H1 (cell line): ENCODE measurements at regions not wholly inside any gene's neighbourhood (a gene's known extent, or its start where the extent isn't known, plus 50 kb on each side); places are given as distances from the start of the nearest gene placed in this dataset.
A peak's percentile ranks its signal among the peaks of the same experiment; 100 is the strongest.

Experiments used
- CTCF ChIA-PET: fragments of 300-600 bp; sonication (Branson Sonifier 250); formaldehyde crosslinking; loops from one replicate; lab custom pipeline; 2021; ENCODE audit not compliant: partially characterized antibody; lab: Charles Lee
- POLR2A ChIA-PET: fragments of 300-600 bp; sonication (Branson Sonifier 250); formaldehyde crosslinking; loops from one replicate; lab custom pipeline; 2021; ENCODE audit warnings: inconsistent platforms; ENCODE audit not compliant: partially characterized antibody; lab: Charles Lee
- DNase-seq, 2 experiments: peaks; one replicate each; pipeline versions ENCODE4 v3.0.0 to v3.0.0-alpha.2; 2010 to 2022; ENCODE audit warnings: low spot score in 2 of 2, low read depth in 1 of 2, mixed read lengths in 1 of 2
- FAIRE-seq: peaks from 2 replicates; lab custom pipeline; 2011; peaks lifted over from hg19 to GRCh38; lab: Jason Lieb, UNC
- H2AFZ ChIP-seq: 2 replicates; pipeline ENCODE4 v1.8.1; 2012; ENCODE audit warnings: low read length, inconsistent platforms
- H2AK5ac ChIP-seq: 2 replicates; pipeline ENCODE4 v1.6.1; 2013; ENCODE audit warnings: low read depth, low read length
- H2BK120ac ChIP-seq: replicated peaks from 2 replicates; pipeline ENCODE3; 2013; ENCODE audit warnings: low read depth, low read length, inconsistent platforms
- H2BK12ac ChIP-seq: 2 replicates; pipeline ENCODE4 v1.6.1; 2013; ENCODE audit warnings: low read depth, low read length
- H2BK15ac ChIP-seq: 2 replicates; pipeline ENCODE4 v1.6.1; 2013; ENCODE audit warnings: low read length
- H2BK20ac ChIP-seq: 2 replicates; pipeline ENCODE4 v1.6.1; 2013; ENCODE audit warnings: low read length
- H2BK5ac ChIP-seq: 2 replicates; pipeline ENCODE4 v1.6.1; 2013; ENCODE audit warnings: low read depth, low read length
- H3K14ac ChIP-seq: 2 replicates; pipeline ENCODE4 v1.6.1; 2013; ENCODE audit warnings: inconsistent platforms; ENCODE audit not compliant: insufficient read length
- H3K18ac ChIP-seq: 2 replicates; pipeline ENCODE4 v1.6.1; 2013; ENCODE audit warnings: low read length; ENCODE audit errors: extremely low read depth
- H3K23ac ChIP-seq: 2 replicates; pipeline ENCODE4 v1.6.1; 2013; ENCODE audit warnings: inconsistent platforms; ENCODE audit not compliant: insufficient read length
- H3K23me2 ChIP-seq: 2 replicates; pipeline ENCODE4 v1.6.1; 2013; ENCODE audit warnings: low read depth, low read length
- H3K27ac ChIP-seq: 2 replicates; pipeline ENCODE4 v1.6.1; 2011; ENCODE audit warnings: low read depth, low read length, inconsistent platforms
- H3K27me3 ChIP-seq, 4 experiments: replicated peaks in 1 of 4; 1 replicate in 1 of 4; 2 replicates in 3 of 4; pipeline versions ENCODE4 v1.6.1 to v1.8.1; 2011 to 2013; ENCODE audit warnings: low read length in 3 of 4, mild to moderate bottlenecking in 3 of 4, inconsistent platforms in 2 of 4, mixed read lengths in 2 of 4, moderate library complexity in 1 of 4; ENCODE audit not compliant: control insufficient read depth in 3 of 4, insufficient read depth in 3 of 4; ENCODE audit errors: extremely low read depth in 1 of 4
- H3K36me3 ChIP-seq, 4 experiments: 2 replicates each; pipeline versions ENCODE4 v1.6.1 to v1.8.1; 2011 to 2013; ENCODE audit warnings: mild to moderate bottlenecking in 4 of 4, low read length in 3 of 4, moderate library complexity in 2 of 4, control low read depth in 1 of 4, inconsistent platforms in 1 of 4; ENCODE audit not compliant: insufficient read depth in 4 of 4, control insufficient read depth in 2 of 4
- H3K4ac ChIP-seq: replicated peaks from 2 replicates; pipeline ENCODE3; 2013; ENCODE audit warnings: low read length, low read depth, mixed read lengths, inconsistent platforms; ENCODE audit not compliant: insufficient read length
- H3K4me1 ChIP-seq, 4 experiments: replicated peaks in 1 of 4; 1 replicate in 1 of 4; 2 replicates in 3 of 4; pipeline versions ENCODE4 v1.6.1 to v1.8.1; 2011 to 2013; ENCODE audit warnings: low read length in 3 of 4, inconsistent platforms in 2 of 4, mixed read lengths in 1 of 4; ENCODE audit not compliant: insufficient read depth in 4 of 4, control insufficient read depth in 3 of 4
- H3K4me2 ChIP-seq, 2 experiments: 2 replicates each; pipeline versions ENCODE4 v1.6.1 to v1.8.1; 2011 to 2013; ENCODE audit warnings: low read depth in 2 of 2, low read length in 2 of 2, control low read depth in 1 of 2, inconsistent platforms in 1 of 2, mild to moderate bottlenecking in 1 of 2; ENCODE audit not compliant: insufficient read depth in 1 of 2
- H3K4me3 ChIP-seq, 4 experiments: fragments of 200-600, 300-600 bp in 1 of 4; sonication (generic), shearing (Covaris generic), sonication (Bioruptor Twin) in 1 of 4; 2 replicates each; pipeline versions ENCODE4 v1.5.1 to v1.8.1; 2011 to 2016; ENCODE audit warnings: low read length in 4 of 4, low read depth in 3 of 4, control low read depth in 2 of 4, inconsistent platforms in 2 of 4, mild to moderate bottlenecking in 2 of 4, mixed read lengths in 1 of 4, moderate library complexity in 1 of 4; ENCODE audit not compliant: insufficient read depth in 2 of 4; ENCODE audit errors: extremely low read depth in 1 of 4
- H3K56ac ChIP-seq: replicated peaks from 2 replicates; pipeline ENCODE3; 2013; ENCODE audit warnings: low read depth, mild to moderate bottlenecking, mixed read lengths, low read length, inconsistent platforms; ENCODE audit not compliant: insufficient read length
- H3K79me1 ChIP-seq: 2 replicates; pipeline ENCODE4 v1.6.1; 2013; ENCODE audit warnings: low read depth, low read length, control low read depth
- H3K79me2 ChIP-seq, 2 experiments: 2 replicates each; pipeline versions ENCODE4 v1.6.1 to v1.8.1; 2012 to 2013; ENCODE audit warnings: low read length in 2 of 2, mild to moderate bottlenecking in 2 of 2, inconsistent platforms in 1 of 2; ENCODE audit not compliant: insufficient read depth in 2 of 2, control insufficient read depth in 1 of 2
- H3K9ac ChIP-seq, 4 experiments: replicated peaks in 1 of 4; 1 replicate in 1 of 4; 2 replicates in 3 of 4; pipeline versions ENCODE4 v1.6.1 to v1.8.1; 2011 to 2013; ENCODE audit warnings: low read depth in 3 of 4, low read length in 3 of 4, control low read depth in 2 of 4, mild to moderate bottlenecking in 2 of 4, moderate library complexity in 2 of 4, inconsistent platforms in 1 of 4; ENCODE audit errors: extremely low read depth in 1 of 4
- H3K9me3 ChIP-seq, 2 experiments: 2 replicates each; pipeline versions ENCODE4 v1.6.1 to v1.8.1; 2012 to 2013; ENCODE audit warnings: mild to moderate bottlenecking in 2 of 2, moderate library complexity in 2 of 2, control low read depth in 1 of 2, inconsistent platforms in 1 of 2, low read depth in 1 of 2, low read length in 1 of 2, mixed read lengths in 1 of 2; ENCODE audit not compliant: insufficient read depth in 2 of 2
- H4K20me1 ChIP-seq, 2 experiments: replicated peaks in 1 of 2; 2 replicates each; pipeline versions ENCODE3 to v1.8.1; 2011 to 2013; ENCODE audit warnings: inconsistent platforms in 2 of 2, low read length in 2 of 2, mild to moderate bottlenecking in 1 of 2; ENCODE audit not compliant: insufficient read depth in 2 of 2, control insufficient read depth in 1 of 2
- H4K5ac ChIP-seq: 2 replicates; pipeline ENCODE4 v1.6.1; 2013; ENCODE audit warnings: low read length, low read depth, mixed read lengths, inconsistent platforms; ENCODE audit not compliant: insufficient read length
- H4K8ac ChIP-seq: 2 replicates; pipeline ENCODE4 v1.8.0; 2013; ENCODE audit warnings: mild to moderate bottlenecking, moderate library complexity, low read length, inconsistent platforms; ENCODE audit not compliant: insufficient read depth; ENCODE audit errors: extremely low read depth
- H4K91ac ChIP-seq: replicated peaks from 2 replicates; pipeline ENCODE3; 2013; ENCODE audit warnings: low read length, mixed read lengths, inconsistent platforms; ENCODE audit not compliant: insufficient read length
- TBP ChIP-seq: IDR thresholded peaks from 2 replicates; pipeline ENCODE4 v1.6.1; 2011; ENCODE audit warnings: low read depth, low read length, improper control_type of control experiment
- WGBS, 2 experiments: shearing (Covaris generic) in 1 of 2; methylation state at CpG; one replicate each; pipeline versions ENCODE4 v1.1.6 to v1.1.7; 2013 to 2015; ENCODE audit warnings: low lambda C conversion rate in 2 of 2, mixed read lengths in 2 of 2, inconsistent platforms in 1 of 2, low coverage in 1 of 2, missing lambda C conversion rate in 1 of 2; ENCODE audit not compliant: insufficient replicate concordance in 2 of 2, insufficient coverage in 1 of 2, insufficient read length in 1 of 2; ENCODE audit errors: extremely low coverage in 1 of 2, missing lambda C conversion rate in 1 of 2; 5-methylcytosine and 5-hydroxymethylcytosine counted together
- TF ChIP-seq, protein P1 (sequence below): IDR thresholded peaks from 2 replicates; pipeline ENCODE4 v1.6.1; 2011; ENCODE audit warnings: low read length, improper control_type of control experiment

GRCh38 chr12:42686514-42687172 is 97.1 kb upstream of the PRICKLE1 start:
- Histone ChIP-seq H2BK5ac (no peak overlapping the region), H4K91ac (no peak overlapping the region), H3K27ac (no peak overlapping the region), H3K27me3 (no peaks in the 10 kb centered on the region), H3K18ac (no peak overlapping the region), H3K36me3 (no peaks in the 10 kb centered on the region), H2BK120ac (no peak overlapping the region), H4K20me1 (no peaks in the 10 kb centered on the region), H3K23ac (no peak overlapping the region), H3K79me1 (no peaks in the 10 kb centered on the region), H3K9me3 (no peaks in the 10 kb centered on the region), H4K8ac (no peak overlapping the region), H2BK20ac (no peak overlapping the region), H2AK5ac (no peak overlapping the region), H3K79me2 (no peaks in the 10 kb centered on the region), H2BK12ac (peak overlapping the region; percentile 77; the same call in 1 of the 2 replicates), H2BK15ac (0 out of 2 replicates have a peak overlapping the region, but pooled peaks have one; percentile 53), H3K4ac (no peak overlapping the region), H3K56ac (no peak overlapping the region), H3K14ac (no peak overlapping the region), H3K4me3 (no peak overlapping the region), H3K23me2 (no peaks in the 10 kb centered on the region), H3K4me1 (peaks cover 0 to 8% (median 6%) of the 10 kb centered on the region in 4 experiments; a peak in 3 of 7 replicates), H3K4me2 (no peak overlapping the region), H4K5ac (no peak overlapping the region), H3K9ac (no peak overlapping the region), H2AFZ (no peak overlapping the region)
- DNase-seq (no peak), FAIRE-seq (no peak)
- WGBS, 2 experiments: 73% methylated on average over 3 of the region's 3 CpGs; no CpG with 5 or more reads in 1 of the 2 experiments
- TF ChIP-seq, protein P1, sequence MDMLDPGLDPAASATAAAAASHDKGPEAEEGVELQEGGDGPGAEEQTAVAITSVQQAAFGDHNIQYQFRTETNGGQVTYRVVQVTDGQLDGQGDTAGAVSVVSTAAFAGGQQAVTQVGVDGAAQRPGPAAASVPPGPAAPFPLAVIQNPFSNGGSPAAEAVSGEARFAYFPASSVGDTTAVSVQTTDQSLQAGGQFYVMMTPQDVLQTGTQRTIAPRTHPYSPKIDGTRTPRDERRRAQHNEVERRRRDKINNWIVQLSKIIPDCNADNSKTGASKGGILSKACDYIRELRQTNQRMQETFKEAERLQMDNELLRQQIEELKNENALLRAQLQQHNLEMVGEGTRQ: no peak
- no peak for TF ChIP-seq TBP
- ChIA-PET CTCF (interaction anchor here (1.3 kb wide), 1 partner anchor 104 kb away, joined by 3 read pairs; no protein-coding TSS in a partner anchor), POLR2A (no interaction called here)
